HEK293 (cell line): ENCODE measurements at regions not wholly inside any gene's neighbourhood (a gene's known extent, or its start where the extent isn't known, plus 50 kb on each side); places are given as distances from the start of the nearest gene placed in this dataset.

Source experiments
- CTCF ChIA-PET: fragments of 350-600 bp; formaldehyde crosslinking; extraction: SDS; loops from one replicate; lab custom pipeline; 2021; ENCODE audit warnings: antibody characterized with exemption; lab: Yijun Ruan, JAX
- POLR2A ChIA-PET: fragments of 300-600 bp; formaldehyde crosslinking; extraction: SDS; loops from one replicate; lab custom pipeline; 2020; ENCODE audit warnings: antibody characterized with exemption, inconsistent platforms; lab: Yijun Ruan, JAX
- H3K27ac ChIP-seq: fragments of 200-500 bp; sonication (Bioruptor generic); 2 replicates; pipeline ENCODE4 v1.5.1; 2014; ENCODE audit warnings: low read depth, low read length, control low read depth, inconsistent platforms; ENCODE audit errors: extremely low read depth
- H3K36me3 ChIP-seq, 2 experiments: fragments of 200-500 bp in 1 of 2; sonication (Bioruptor generic) in 1 of 2; 1 replicate in 1 of 2; 2 replicates in 1 of 2; pipeline ENCODE4 v1.5.1; 2014 to 2017; ENCODE audit warnings: inconsistent platforms in 2 of 2, low read length in 2 of 2; ENCODE audit not compliant: control insufficient read depth in 2 of 2, insufficient read depth in 1 of 2
- H3K4me1 ChIP-seq: fragments of 200-500 bp; sonication (Bioruptor generic); 2 replicates; pipeline ENCODE4 v1.5.1; 2014; ENCODE audit warnings: mild to moderate bottlenecking, low read length, inconsistent platforms; ENCODE audit not compliant: control insufficient read depth, insufficient read depth
- H3K4me3 ChIP-seq: 2 replicates; pipeline ENCODE4 v1.5.1; 2011; ENCODE audit warnings: low read depth, mild to moderate bottlenecking, control low read depth, low read length, moderate library complexity
- H3K9me3 ChIP-seq: fragments of 200-500 bp; sonication (Bioruptor generic); 2 replicates; pipeline ENCODE4 v1.5.1; 2014; ENCODE audit warnings: low read depth, low read length, inconsistent platforms; ENCODE audit not compliant: control insufficient read depth, insufficient read depth
- CTCF ChIP-seq: fragments of 450-650 bp; formaldehyde crosslinking; IDR thresholded peaks from 2 replicates; pipeline ENCODE4 v1.5.1; 2016; ENCODE audit warnings: missing biosample characterization, missing genetic modification characterization
- MEIS1 ChIP-seq: sonication (generic); formaldehyde crosslinking; IDR thresholded peaks from 2 replicates; pipeline ENCODE4 v1.8.1; 2022; ENCODE audit warnings: missing genetic modification reagents, mild to moderate bottlenecking, borderline replicate concordance
- MYNN ChIP-seq: fragments of 450-650 bp; formaldehyde crosslinking; IDR thresholded peaks from 2 replicates; pipeline ENCODE4 v1.5.1; 2016; ENCODE audit warnings: missing biosample characterization, missing genetic modification characterization, borderline replicate concordance
- PRDM4 ChIP-seq: fragments of 450-650 bp; formaldehyde crosslinking; IDR thresholded peaks from 2 replicates; pipeline ENCODE4 v1.5.1; 2017; ENCODE audit warnings: missing biosample characterization, missing genetic modification characterization
- RBAK ChIP-seq: fragments of 450-650 bp; formaldehyde crosslinking; IDR thresholded peaks from 2 replicates; pipeline ENCODE4 v1.5.1; 2016; ENCODE audit warnings: missing biosample characterization, missing genetic modification characterization
- SP2 ChIP-seq: fragments of 450-650 bp; formaldehyde crosslinking; IDR thresholded peaks from 2 replicates; pipeline ENCODE4 v1.5.1; 2016; ENCODE audit warnings: missing biosample characterization, missing genetic modification characterization
- YY1 ChIP-seq: fragments of 450-650 bp; formaldehyde crosslinking; IDR thresholded peaks from 2 replicates; pipeline ENCODE4 v1.5.1; 2018; ENCODE audit warnings: missing biosample characterization, missing genetic modification characterization
- YY2 ChIP-seq: fragments of 450-650 bp; formaldehyde crosslinking; IDR thresholded peaks from 2 replicates; pipeline ENCODE4 v1.5.1; 2016; ENCODE audit warnings: missing biosample characterization, missing genetic modification characterization
- ZFP41 ChIP-seq: fragments of 450-650 bp; formaldehyde crosslinking; IDR thresholded peaks from 2 replicates; pipeline ENCODE4 v1.5.1; 2016; ENCODE audit warnings: missing biosample characterization, missing genetic modification characterization, borderline replicate concordance
- ZNF114 ChIP-seq: fragments of 450-650 bp; formaldehyde crosslinking; IDR thresholded peaks from 2 replicates; pipeline ENCODE4 v1.5.0; 2017; ENCODE audit warnings: missing biosample characterization, missing genetic modification characterization
- ZNF16 ChIP-seq: fragments of 450-650 bp; formaldehyde crosslinking; IDR thresholded peaks from 2 replicates; pipeline ENCODE4 v1.5.1; 2016; ENCODE audit warnings: low read depth, missing biosample characterization, missing genetic modification characterization
- ZNF175 ChIP-seq: fragments of 450-650 bp; formaldehyde crosslinking; IDR thresholded peaks from 2 replicates; pipeline ENCODE4 v1.5.1; 2016; ENCODE audit warnings: missing biosample characterization, missing genetic modification characterization
- ZNF266 ChIP-seq: fragments of 450-650 bp; formaldehyde crosslinking; IDR thresholded peaks from 2 replicates; pipeline ENCODE4 v1.5.1; 2016; ENCODE audit warnings: missing biosample characterization, missing genetic modification characterization, low read depth
- ZNF398 ChIP-seq: fragments of 450-650 bp; formaldehyde crosslinking; IDR thresholded peaks from 2 replicates; pipeline ENCODE4 v1.5.1; 2017; ENCODE audit warnings: missing biosample characterization, missing genetic modification characterization
- ZNF404 ChIP-seq: fragments of 450-650 bp; formaldehyde crosslinking; IDR thresholded peaks from 2 replicates; pipeline ENCODE4 v1.5.1; 2017; ENCODE audit warnings: missing biosample characterization, missing genetic modification characterization
- ZNF423 ChIP-seq: fragments of 450-650 bp; formaldehyde crosslinking; IDR thresholded peaks from 2 replicates; pipeline ENCODE4 v1.5.1; 2016; ENCODE audit warnings: missing biosample characterization, missing genetic modification characterization
- ZNF521 ChIP-seq: fragments of 450-650 bp; formaldehyde crosslinking; IDR thresholded peaks from 2 replicates; pipeline ENCODE4 v1.5.1; 2017; ENCODE audit warnings: missing biosample characterization, mild to moderate bottlenecking, missing genetic modification characterization
- ZNF626 ChIP-seq: fragments of 450-650 bp; sonication (Bioruptor Pico); formaldehyde crosslinking; IDR thresholded peaks from 2 replicates; pipeline ENCODE4 v1.5.1; 2018; ENCODE audit warnings: missing biosample characterization, missing genetic modification characterization, inconsistent platforms
- ZSCAN30 ChIP-seq: fragments of 450-650 bp; IDR thresholded peaks from 2 replicates; pipeline ENCODE4 v1.5.1; 2018; ENCODE audit warnings: missing biosample characterization, mild to moderate bottlenecking, missing genetic modification characterization, moderate library complexity
- TF ChIP-seq, protein P1 (sequence below): fragments of 450-650 bp; formaldehyde crosslinking; IDR thresholded peaks from 2 replicates; pipeline ENCODE4 v1.5.1; 2016; ENCODE audit warnings: missing biosample characterization, missing genetic modification characterization

DNA sequence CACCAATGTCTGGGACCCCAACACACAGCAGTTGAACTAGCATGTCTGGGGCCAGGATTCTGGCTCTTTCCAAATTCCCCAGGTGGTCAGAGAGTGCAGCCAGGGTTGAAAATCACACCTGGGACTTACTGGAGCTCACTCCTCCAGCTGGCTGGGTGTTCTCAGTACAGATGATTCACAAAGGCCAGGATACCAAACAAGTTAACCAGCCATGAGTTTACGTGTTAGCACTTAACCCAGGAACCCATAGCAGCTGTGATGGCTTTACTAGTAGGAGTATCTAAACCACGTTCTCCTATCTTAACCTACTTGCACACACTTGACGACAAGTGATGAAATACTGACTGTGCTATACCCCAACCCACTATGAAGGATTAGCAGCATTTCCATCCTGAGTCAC, 222.8 kb downstream of the FBXO15 start:
- Histone ChIP-seq H3K36me3 (no peaks in the 10 kb centered on the region), H3K4me1 (no peaks in the 10 kb centered on the region), H3K4me3 (no peak overlapping the region), H3K9me3 (no peaks in the 10 kb centered on the region), H3K27ac (no peak overlapping the region)
- ChIA-PET POLR2A (no interaction called here), CTCF (no interaction called here)
- TF ChIP-seq MYNN (tag by site-specific recombination): no peak
- no peak for TF ChIP-seq ZNF404 (tag by site-specific recombination)
- TF ChIP-seq ZNF521 (tag by site-specific recombination): no peak
- TF ChIP-seq ZNF114 (tag by site-specific recombination): no peak

DNA sequence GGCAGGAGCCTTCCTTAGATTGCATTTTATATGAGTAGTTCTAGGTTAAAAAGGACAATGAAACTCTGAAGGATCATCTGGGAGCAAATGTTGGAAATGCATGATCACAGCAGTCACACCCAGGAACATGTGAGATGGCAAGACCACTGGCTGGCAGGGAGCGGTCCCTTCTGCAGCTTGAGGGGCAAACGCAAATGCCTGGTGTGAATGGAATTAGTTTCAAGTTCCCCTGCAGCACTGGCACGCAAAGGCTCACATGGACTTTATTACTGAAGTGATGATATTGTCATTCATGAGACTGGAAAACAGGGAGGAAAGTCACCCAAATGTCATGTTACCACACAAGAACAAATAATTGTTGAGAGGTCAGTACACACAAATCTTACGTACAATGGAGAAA, 223.3 kb downstream of the FBXO15 start:
- no peaks in the 10 kb centered on the region for H3K9me3 ChIP-seq
- no peak overlapping the region for H3K27ac ChIP-seq
- ChIA-PET POLR2A (no interaction called here), CTCF (no interaction called here)
- TF ChIP-seq PRDM4 (tag by site-specific recombination) (no peak), ZSCAN30 (no peak), ZNF398 (tag by site-specific recombination) (no peak), ZNF175 (tag by site-specific recombination) (no peak), ZFP41 (tag by site-specific recombination) (no peak)
- H3K4me1 ChIP-seq: no peaks in the 10 kb centered on the region
- no peaks in the 10 kb centered on the region for H3K36me3 ChIP-seq
- no peak overlapping the region for H3K4me3 ChIP-seq

GRCh38 chr18:73923866-73924265, 223.8 kb downstream of the FBXO15 start:
- H3K4me1 ChIP-seq: no peaks in the 10 kb centered on the region
- TF ChIP-seq ZNF266 (no peak), YY1 (tag by site-specific recombination) (no peak), YY2 (tag by site-specific recombination) (no peak), CTCF (tag by site-specific recombination) (no peak), ZNF16 (no peak), MEIS1 (CRISPR knock-in tag) (no peak), ZNF626 (tag by site-specific recombination) (no peak), SP2 (tag by site-specific recombination) (no peak), RBAK (tag by site-specific recombination) (no peak), ZNF423 (tag by site-specific recombination) (no peak)
- TF ChIP-seq, protein P1, sequence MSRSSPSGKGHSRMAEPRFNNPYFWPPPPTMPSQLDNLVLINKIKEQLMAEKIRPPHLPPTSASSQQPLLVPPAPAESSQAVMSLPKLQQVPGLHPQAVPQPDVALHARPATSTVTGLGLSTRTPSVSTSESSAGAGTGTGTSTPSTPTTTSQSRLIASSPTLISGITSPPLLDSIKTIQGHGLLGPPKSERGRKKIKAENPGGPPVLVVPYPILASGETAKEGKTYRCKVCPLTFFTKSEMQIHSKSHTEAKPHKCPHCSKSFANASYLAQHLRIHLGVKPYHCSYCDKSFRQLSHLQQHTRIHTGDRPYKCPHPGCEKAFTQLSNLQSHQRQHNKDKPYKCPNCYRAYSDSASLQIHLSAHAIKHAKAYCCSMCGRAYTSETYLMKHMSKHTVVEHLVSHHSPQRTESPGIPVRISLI (tag by site-specific recombination): no peak
- POLR2A ChIA-PET: no interaction called here
- H3K27ac ChIP-seq: no peak overlapping the region
- no peaks in the 10 kb centered on the region for H3K36me3 ChIP-seq
- H3K4me3 ChIP-seq: no peak overlapping the region
- CTCF ChIA-PET: no interaction called here
- H3K9me3 ChIP-seq: no peaks in the 10 kb centered on the region
